Astrocyte (in vitro differentiated cells and primary cell): ENCODE measurements at regions not wholly inside any gene's neighbourhood (a gene's known extent, or its start where the extent isn't known, plus 50 kb on each side); places are given as distances from the start of the nearest gene placed in this dataset.
"Not testable (repeated sequence)": the region's sequence is repeated elsewhere in the genome, so short reads cannot be mapped to it uniquely, and the experiment has no call there.

Experiments used
- DNase-seq: peaks from one replicate; pipeline ENCODE4 v3.0.0-alpha.2; 2010; ENCODE audit warnings: low read depth
- FAIRE-seq: peaks from 2 replicates; lab custom pipeline; 2011; peaks lifted over from hg19 to GRCh38; lab: Jason Lieb, UNC
- H2AFZ ChIP-seq: 2 replicates; pipeline ENCODE4 v1.6.0; 2012; ENCODE audit warnings: low read depth, low read length, inconsistent platforms
- H3K27ac ChIP-seq: 2 replicates; pipeline ENCODE4 v1.5.1; 2011; ENCODE audit warnings: low read depth, low read length, inconsistent platforms
- H3K27me3 ChIP-seq: 2 replicates; pipeline ENCODE4 v1.6.0; 2011; ENCODE audit warnings: low read length, inconsistent platforms; ENCODE audit not compliant: insufficient read depth
- H3K36me3 ChIP-seq: 2 replicates; pipeline ENCODE4 v1.5.1; 2011; ENCODE audit warnings: low read length, inconsistent platforms; ENCODE audit not compliant: insufficient read depth
- H3K4me1 ChIP-seq: 2 replicates; pipeline ENCODE4 v1.5.1; 2011; ENCODE audit warnings: low read length, inconsistent platforms; ENCODE audit not compliant: insufficient read depth
- H3K4me2 ChIP-seq: 2 replicates; pipeline ENCODE4 v1.6.0; 2012; ENCODE audit warnings: low read length, inconsistent platforms
- H3K4me3 ChIP-seq: 2 replicates; pipeline ENCODE4 v1.5.1; 2011; ENCODE audit warnings: low read depth, mild to moderate bottlenecking, low read length, inconsistent platforms; ENCODE audit not compliant: insufficient read depth
- H3K79me2 ChIP-seq: 2 replicates; pipeline ENCODE4 v1.6.0; 2012; ENCODE audit warnings: mild to moderate bottlenecking, low read length, inconsistent platforms; ENCODE audit not compliant: insufficient read depth
- H3K9ac ChIP-seq: 2 replicates; pipeline ENCODE4 v1.6.0; 2012; ENCODE audit warnings: mild to moderate bottlenecking, low read length, inconsistent platforms
- H3K9me3 ChIP-seq: 2 replicates; pipeline ENCODE4 v1.5.1; 2012; ENCODE audit warnings: low read depth, mild to moderate bottlenecking, low read length, inconsistent platforms; ENCODE audit not compliant: insufficient read depth
- H4K20me1 ChIP-seq: 2 replicates; pipeline ENCODE4 v1.6.0; 2012; ENCODE audit warnings: low read length, inconsistent platforms; ENCODE audit not compliant: insufficient read depth
- H3K27ac Mint-ChIP-seq: one replicate; pipeline ENCODE4 v1.8.0; 2021; ENCODE audit warnings: mild to moderate bottlenecking, mixed read lengths; ENCODE audit not compliant: unreplicated experiment
- H3K27me3 Mint-ChIP-seq: one replicate; pipeline ENCODE4 v1.8.0; 2021; ENCODE audit warnings: low read depth, mixed read lengths; ENCODE audit not compliant: unreplicated experiment
- H3K36me3 Mint-ChIP-seq: one replicate; pipeline ENCODE4 v1.8.0; 2021; ENCODE audit warnings: low read depth, mixed read lengths; ENCODE audit not compliant: unreplicated experiment
- H3K4me1 Mint-ChIP-seq: one replicate; pipeline ENCODE4 v1.8.0; 2021; ENCODE audit warnings: low read depth, mixed read lengths; ENCODE audit not compliant: unreplicated experiment
- H3K4me3 Mint-ChIP-seq: one replicate; pipeline ENCODE4 v1.8.0; 2021; ENCODE audit warnings: mild to moderate bottlenecking, moderate library complexity, mixed read lengths; ENCODE audit not compliant: unreplicated experiment
- H3K9me3 Mint-ChIP-seq: one replicate; pipeline ENCODE4 v1.8.0; 2021; ENCODE audit warnings: mild to moderate bottlenecking, mixed read lengths; ENCODE audit not compliant: unreplicated experiment
- EZH2 ChIP-seq: IDR thresholded peaks from 2 replicates; pipeline ENCODE4 v1.6.1; 2012; ENCODE audit warnings: mild to moderate bottlenecking, low read length, inconsistent platforms; ENCODE audit not compliant: insufficient read depth
- TF ChIP-seq, protein P1 (sequence below): IDR thresholded peaks from 2 replicates; pipeline ENCODE4 v1.5.1; 2011; ENCODE audit warnings: low read depth, mild to moderate bottlenecking, inconsistent platforms, low read length, moderate library complexity; ENCODE audit not compliant: insufficient read depth

DNA sequence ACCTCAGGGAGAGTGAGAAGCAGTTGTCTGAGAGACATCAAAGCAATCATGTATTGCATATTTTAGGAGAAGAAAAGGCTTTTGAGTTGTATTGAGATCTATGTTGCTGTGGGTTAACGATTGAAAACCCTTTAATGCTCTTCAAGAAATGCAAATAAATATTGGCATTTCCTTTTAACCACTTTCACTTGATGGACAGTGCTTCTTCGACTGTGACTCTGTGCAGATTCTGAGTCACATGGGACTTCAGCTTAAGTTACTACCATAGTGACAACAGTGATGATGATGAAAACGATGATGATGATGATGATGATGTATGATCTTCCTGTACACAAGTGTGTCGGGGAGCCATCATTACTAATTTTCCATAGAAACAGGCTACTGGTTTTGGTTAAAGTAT lies 181.8 kb downstream of the AKAIN1 start:
- Mint-ChIP-seq H3K4me1 (no peaks in the 10 kb centered on the region), H3K27ac (no peak overlapping the region), H3K4me3 (no peak overlapping the region), H3K36me3 (no peaks in the 10 kb centered on the region), H3K27me3 (no peaks in the 10 kb centered on the region), H3K9me3 (peaks cover 3% of the 10 kb centered on the region)
- no peak for TF ChIP-seq EZH2
- TF ChIP-seq, protein P1, sequence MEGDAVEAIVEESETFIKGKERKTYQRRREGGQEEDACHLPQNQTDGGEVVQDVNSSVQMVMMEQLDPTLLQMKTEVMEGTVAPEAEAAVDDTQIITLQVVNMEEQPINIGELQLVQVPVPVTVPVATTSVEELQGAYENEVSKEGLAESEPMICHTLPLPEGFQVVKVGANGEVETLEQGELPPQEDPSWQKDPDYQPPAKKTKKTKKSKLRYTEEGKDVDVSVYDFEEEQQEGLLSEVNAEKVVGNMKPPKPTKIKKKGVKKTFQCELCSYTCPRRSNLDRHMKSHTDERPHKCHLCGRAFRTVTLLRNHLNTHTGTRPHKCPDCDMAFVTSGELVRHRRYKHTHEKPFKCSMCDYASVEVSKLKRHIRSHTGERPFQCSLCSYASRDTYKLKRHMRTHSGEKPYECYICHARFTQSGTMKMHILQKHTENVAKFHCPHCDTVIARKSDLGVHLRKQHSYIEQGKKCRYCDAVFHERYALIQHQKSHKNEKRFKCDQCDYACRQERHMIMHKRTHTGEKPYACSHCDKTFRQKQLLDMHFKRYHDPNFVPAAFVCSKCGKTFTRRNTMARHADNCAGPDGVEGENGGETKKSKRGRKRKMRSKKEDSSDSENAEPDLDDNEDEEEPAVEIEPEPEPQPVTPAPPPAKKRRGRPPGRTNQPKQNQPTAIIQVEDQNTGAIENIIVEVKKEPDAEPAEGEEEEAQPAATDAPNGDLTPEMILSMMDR, result no peak
- H3K9ac ChIP-seq, result no peak overlapping the region
- FAIRE-seq (no peak), DNase-seq (no peak)
- H3K4me2 ChIP-seq, result no peak overlapping the region
- H3K27me3 ChIP-seq, result no peaks in the 10 kb centered on the region
- no peak overlapping the region for H3K4me3 ChIP-seq
- H4K20me1 ChIP-seq, result no peaks in the 10 kb centered on the region
- H3K79me2 ChIP-seq, result no peaks in the 10 kb centered on the region
- H2AFZ ChIP-seq, result no peak overlapping the region
- H3K4me1 ChIP-seq, result no peaks in the 10 kb centered on the region
- H3K9me3 ChIP-seq, result no peaks in the 10 kb centered on the region
- H3K36me3 ChIP-seq, result no peaks in the 10 kb centered on the region
- no peak overlapping the region for H3K27ac ChIP-seq

GRCh38 chr18:5004031-5004820 lies 192.8 kb downstream of the AKAIN1 start:
- not testable (repeated sequence) for H3K36me3 Mint-ChIP-seq, FAIRE-seq, H3K27ac Mint-ChIP-seq, H3K4me1 Mint-ChIP-seq, H3K4me1 ChIP-seq, H3K4me3 ChIP-seq, DNase-seq, H2AFZ ChIP-seq, H3K27ac ChIP-seq, H3K9me3 ChIP-seq, H3K27me3 Mint-ChIP-seq, H3K9me3 Mint-ChIP-seq, H4K20me1 ChIP-seq, H3K27me3 ChIP-seq, H3K79me2 ChIP-seq, H3K9ac ChIP-seq, H3K36me3 ChIP-seq
- H3K4me2 ChIP-seq, result peak overlapping the region; percentile 26
- H3K4me3 Mint-ChIP-seq, result peak overlapping the region; percentile 87

DNA sequence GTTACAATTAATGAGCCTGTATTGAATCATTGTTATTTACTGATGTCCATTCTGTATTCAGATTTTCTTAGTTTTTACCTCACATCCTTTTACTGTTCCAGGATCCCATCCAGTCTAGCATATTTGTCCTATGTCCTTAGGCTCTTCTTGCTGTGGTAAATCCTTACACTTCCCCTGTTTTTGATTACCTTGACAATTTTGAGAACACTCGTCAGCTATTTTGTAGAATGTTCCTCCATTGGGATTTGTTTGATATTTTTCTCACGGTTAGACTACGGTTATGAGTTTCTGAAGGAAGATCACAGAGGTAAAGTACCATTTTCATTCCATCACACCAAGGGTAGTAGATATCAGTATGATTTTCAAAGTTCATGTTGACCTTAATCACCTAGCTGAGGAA lies 202.3 kb downstream of the AKAIN1 start:
- Histone ChIP-seq H3K4me1 (no peaks in the 10 kb centered on the region), H2AFZ (no peak overlapping the region), H3K4me3 (no peak overlapping the region), H3K36me3 (no peaks in the 10 kb centered on the region), H3K27ac (no peak overlapping the region), H4K20me1 (no peaks in the 10 kb centered on the region), H3K27me3 (no peaks in the 10 kb centered on the region), H3K4me2 (no peak overlapping the region), H3K9ac (no peak overlapping the region), H3K9me3 (peaks cover 13% of the 10 kb centered on the region), H3K79me2 (no peaks in the 10 kb centered on the region)
- TF ChIP-seq, protein P1, result no peak
- no peak for TF ChIP-seq EZH2
- Mint-ChIP-seq H3K4me1 (no peaks in the 10 kb centered on the region), H3K27me3 (peaks cover 2% of the 10 kb centered on the region), H3K9me3 (peaks cover 6% of the 10 kb centered on the region), H3K36me3 (peaks cover 6% of the 10 kb centered on the region), H3K4me3 (no peak overlapping the region), H3K27ac (no peak overlapping the region)
- FAIRE-seq (no peak), DNase-seq (no peak)
